BLaER1 treated with 17β-estradiol and CSF1 and Interleukin-3, amounts not matched to agents 10 nM and 100 nM (cell line): ENCODE measurements at regions not wholly inside any gene's neighbourhood (a gene's known extent, or its start where the extent isn't known, plus 50 kb on each side); places are given as distances from the start of the nearest gene placed in this dataset.

Experiments
- H3K27ac ChIP-seq, 11 experiments: shearing (Covaris generic); formaldehyde crosslinking; 2 replicates each; pipeline ENCODE4 v1.8.1; 2022
- H3K27me3 ChIP-seq, 11 experiments: shearing (Covaris generic); formaldehyde crosslinking; 2 replicates each; pipeline ENCODE4 v1.8.1; 2022
- H3K36me3 ChIP-seq, 11 experiments: shearing (Covaris generic); formaldehyde crosslinking; 2 replicates each; pipeline ENCODE4 v1.8.1; 2022
- H3K4me1 ChIP-seq, 10 experiments: shearing (Covaris generic); formaldehyde crosslinking; 2 replicates each; pipeline ENCODE4 v1.8.1; 2022
- H3K4me2 ChIP-seq, 11 experiments: shearing (Covaris generic); formaldehyde crosslinking; 2 replicates each; pipeline ENCODE4 v1.8.1; 2022
- H3K4me3 ChIP-seq, 10 experiments: shearing (Covaris generic); formaldehyde crosslinking; 2 replicates each; pipeline ENCODE4 v1.8.1; 2022
- H3K9ac ChIP-seq, 11 experiments: shearing (Covaris generic); formaldehyde crosslinking; 2 replicates each; pipeline ENCODE4 v1.8.1; 2022
- H3K9me3 ChIP-seq, 11 experiments: shearing (Covaris generic); formaldehyde crosslinking; replicated peaks in 1 of 11; 2 replicates each; pipeline ENCODE4 v1.8.1; 2022
- H4K20me1 ChIP-seq, 11 experiments: shearing (Covaris generic); formaldehyde crosslinking; 2 replicates each; pipeline ENCODE4 v1.8.1; 2022
- Cebpa-rat ChIP-seq, 11 experiments: shearing (Covaris generic); IDR thresholded peaks; 2 replicates each; pipeline ENCODE4 v1.8.1; 2022

GRCh38 chr1:189764391-189765320 lies 713.0 kb downstream of the BRINP3 start:
- H3K9ac ChIP-seq, result no peak overlapping the region

GRCh38 chr1:189769448-189769847 lies 708.2 kb downstream of the BRINP3 start:
- Histone ChIP-seq H3K4me3 (no peak overlapping the region), H3K27me3 (no peaks in the 10 kb centered on the region), H3K9me3 (no peaks in the 10 kb centered on the region), H3K4me1 (no peaks in the 10 kb centered on the region), H4K20me1 (no peaks in the 10 kb centered on the region), H3K27ac (no peak overlapping the region), H3K9ac (no peak overlapping the region), H3K36me3 (no peaks in the 10 kb centered on the region), H3K4me2 (no peak overlapping the region)
- no peak for TF ChIP-seq Cebpa-rat (IDR thresholded peaks at IDR 0.05)

More at GRCh38 chr1:189764391-189765320, 713.0 kb downstream of the BRINP3 start:
- no peaks in the 10 kb centered on the region for H3K9me3 ChIP-seq
- no peaks in the 10 kb centered on the region for H4K20me1 ChIP-seq
- no peak overlapping the region for H3K4me3 ChIP-seq
- no peak overlapping the region for H3K27ac ChIP-seq
- H3K27me3 ChIP-seq, result no peaks in the 10 kb centered on the region
- H3K36me3 ChIP-seq, result no peaks in the 10 kb centered on the region
- H3K4me2 ChIP-seq, result no peak overlapping the region
- H3K4me1 ChIP-seq, result no peaks in the 10 kb centered on the region
- TF ChIP-seq Cebpa-rat (IDR thresholded peaks at IDR 0.05), result no peak

GRCh38 chr1:189774721-189775287 lies 702.9 kb downstream of the BRINP3 start:
- Histone ChIP-seq H3K4me3 (no peak overlapping the region), H3K36me3 (no peaks in the 10 kb centered on the region), H3K27me3 (no peaks in the 10 kb centered on the region), H3K9me3 (no peaks in the 10 kb centered on the region), H3K4me1 (no peaks in the 10 kb centered on the region), H4K20me1 (no peaks in the 10 kb centered on the region), H3K9ac (no peak overlapping the region), H3K4me2 (no peak overlapping the region), H3K27ac (no peak overlapping the region)
- TF ChIP-seq Cebpa-rat (IDR thresholded peaks at IDR 0.05), result no peak

- Histone ChIP-seq H3K4me1 (no peaks in the 10 kb centered on the region), H3K9ac (no peak overlapping the region), H3K27ac (no peak overlapping the region), H3K27me3 (no peaks in the 10 kb centered on the region), H4K20me1 (no peaks in the 10 kb centered on the region), H3K36me3 (no peaks in the 10 kb centered on the region), H3K9me3 (no peaks in the 10 kb centered on the region), H3K4me2 (no peak overlapping the region), H3K4me3 (no peak overlapping the region)
- TF ChIP-seq Cebpa-rat (IDR thresholded peaks at IDR 0.05), result no peak
These were observed 702.3 kb downstream of the BRINP3 start for GRCh38 chr1:189775343-189775742.

- Histone ChIP-seq H3K36me3 (no peaks in the 10 kb centered on the region), H3K27me3 (no peaks in the 10 kb centered on the region), H3K4me1 (no peaks in the 10 kb centered on the region), H3K27ac (no peak overlapping the region), H3K9me3 (no peaks in the 10 kb centered on the region), H4K20me1 (no peaks in the 10 kb centered on the region), H3K4me2 (no peak overlapping the region), H3K4me3 (no peak overlapping the region), H3K9ac (no peak overlapping the region)
- no peak for TF ChIP-seq Cebpa-rat (IDR thresholded peaks at IDR 0.05)
These were observed 698.6 kb downstream of the BRINP3 start for GRCh38 chr1:189779034-189779433.

- Histone ChIP-seq H3K9ac (no peak overlapping the region), H3K9me3 (no peaks in the 10 kb centered on the region), H3K4me2 (no peak overlapping the region), H3K27me3 (no peaks in the 10 kb centered on the region), H3K27ac (no peak overlapping the region), H3K36me3 (no peaks in the 10 kb centered on the region), H3K4me1 (no peaks in the 10 kb centered on the region), H4K20me1 (no peaks in the 10 kb centered on the region), H3K4me3 (no peak overlapping the region)
- no peak for TF ChIP-seq Cebpa-rat (IDR thresholded peaks at IDR 0.05)
These were observed 695.4 kb downstream of the BRINP3 start for GRCh38 chr1:189782295-189782694.

GRCh38 chr1:189783456-189783855 lies 694.2 kb downstream of the BRINP3 start:
- H3K27ac ChIP-seq, result no peak overlapping the region
- no peaks in the 10 kb centered on the region for H3K36me3 ChIP-seq
- H3K9me3 ChIP-seq, result no peaks in the 10 kb centered on the region
- no peak overlapping the region for H3K4me3 ChIP-seq
- H3K9ac ChIP-seq, result no peak overlapping the region
- H3K4me1 ChIP-seq, result no peaks in the 10 kb centered on the region
- H3K27me3 ChIP-seq, result no peaks in the 10 kb centered on the region
- no peak overlapping the region for H3K4me2 ChIP-seq
- TF ChIP-seq Cebpa-rat (IDR thresholded peaks at IDR 0.05), result no peak
- H4K20me1 ChIP-seq, result no peaks in the 10 kb centered on the region

GRCh38 chr1:189786761-189787160 lies 690.9 kb downstream of the BRINP3 start:
- Histone ChIP-seq H3K27ac (no peak overlapping the region), H4K20me1 (no peaks in the 10 kb centered on the region), H3K4me1 (no peaks in the 10 kb centered on the region), H3K27me3 (no peaks in the 10 kb centered on the region), H3K9ac (no peak overlapping the region), H3K4me2 (no peak overlapping the region), H3K9me3 (no peaks in the 10 kb centered on the region), H3K36me3 (no peaks in the 10 kb centered on the region), H3K4me3 (no peak overlapping the region)
- TF ChIP-seq Cebpa-rat (IDR thresholded peaks at IDR 0.05), result no peak

GRCh38 chr1:189787201-189787600 lies 690.5 kb downstream of the BRINP3 start:
- no peaks in the 10 kb centered on the region for H3K9me3 ChIP-seq
- H3K4me1 ChIP-seq, result no peaks in the 10 kb centered on the region
- TF ChIP-seq Cebpa-rat (IDR thresholded peaks at IDR 0.05), result no peak
- no peaks in the 10 kb centered on the region for H3K36me3 ChIP-seq
- no peak overlapping the region for H3K4me3 ChIP-seq
- H3K9ac ChIP-seq, result no peak overlapping the region
- no peak overlapping the region for H3K27ac ChIP-seq
- no peaks in the 10 kb centered on the region for H4K20me1 ChIP-seq
- no peaks in the 10 kb centered on the region for H3K27me3 ChIP-seq
- no peak overlapping the region for H3K4me2 ChIP-seq

GRCh38 chr1:189790335-189790734 lies 687.3 kb downstream of the BRINP3 start:
- no peaks in the 10 kb centered on the region for H3K4me1 ChIP-seq
- no peaks in the 10 kb centered on the region for H4K20me1 ChIP-seq
- no peak overlapping the region for H3K4me2 ChIP-seq
- no peak overlapping the region for H3K9ac ChIP-seq
- H3K4me3 ChIP-seq, result no peak overlapping the region
- no peaks in the 10 kb centered on the region for H3K36me3 ChIP-seq
- no peaks in the 10 kb centered on the region for H3K9me3 ChIP-seq
- no peak overlapping the region for H3K27ac ChIP-seq
- TF ChIP-seq Cebpa-rat (IDR thresholded peaks at IDR 0.05), result no peak
- no peaks in the 10 kb centered on the region for H3K27me3 ChIP-seq
